ENCODE measurements at regions not wholly inside any gene's neighbourhood (a gene's known extent, or its start where the extent isn't known, plus 50 kb on each side); places are given as distances from the start of the nearest gene placed in this dataset.

DNA sequence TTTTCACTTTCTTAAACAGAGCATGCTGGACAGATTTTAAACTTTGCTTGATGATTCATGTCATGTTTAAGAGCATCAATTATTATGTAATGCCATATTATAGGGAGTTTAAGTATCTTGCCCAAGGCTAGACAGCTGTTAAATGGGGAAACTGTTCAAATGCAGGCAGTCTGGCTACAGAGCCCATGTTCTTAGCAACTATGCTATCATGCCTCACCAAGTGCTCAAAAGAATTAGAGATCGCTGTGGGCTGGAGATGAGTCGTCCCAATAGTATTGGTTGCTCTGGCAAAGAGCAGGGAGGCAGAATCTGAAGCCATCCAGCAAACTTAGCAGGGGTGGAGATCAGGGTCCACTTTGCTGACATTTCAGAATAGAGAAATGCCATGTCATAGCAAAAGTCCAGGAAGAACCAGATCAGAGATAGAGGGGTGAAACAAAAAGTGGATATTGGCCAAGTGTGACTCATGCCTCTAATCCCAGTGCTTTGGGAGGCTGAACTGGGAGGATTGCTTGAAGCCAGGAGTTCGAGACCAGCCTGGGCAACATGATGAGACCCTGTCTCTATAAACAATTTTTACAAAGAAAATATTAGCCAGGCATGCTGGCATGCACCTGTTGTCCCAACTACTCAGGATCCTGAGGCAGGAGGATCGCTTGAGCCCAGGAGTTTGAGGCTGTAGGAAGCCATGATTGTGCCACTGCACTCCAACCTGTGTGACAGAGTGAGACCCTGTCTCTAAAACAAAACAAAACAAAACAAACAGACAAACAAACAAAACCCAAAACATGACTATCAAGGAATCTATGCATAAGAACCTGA is 57.8 kb downstream of the BAMBI start:
- no peak for TF ChIP-seq POLR2AphosphoS5 (IDR thresholded peaks at IDR 0.05)
- TF ChIP-seq, protein P1, sequence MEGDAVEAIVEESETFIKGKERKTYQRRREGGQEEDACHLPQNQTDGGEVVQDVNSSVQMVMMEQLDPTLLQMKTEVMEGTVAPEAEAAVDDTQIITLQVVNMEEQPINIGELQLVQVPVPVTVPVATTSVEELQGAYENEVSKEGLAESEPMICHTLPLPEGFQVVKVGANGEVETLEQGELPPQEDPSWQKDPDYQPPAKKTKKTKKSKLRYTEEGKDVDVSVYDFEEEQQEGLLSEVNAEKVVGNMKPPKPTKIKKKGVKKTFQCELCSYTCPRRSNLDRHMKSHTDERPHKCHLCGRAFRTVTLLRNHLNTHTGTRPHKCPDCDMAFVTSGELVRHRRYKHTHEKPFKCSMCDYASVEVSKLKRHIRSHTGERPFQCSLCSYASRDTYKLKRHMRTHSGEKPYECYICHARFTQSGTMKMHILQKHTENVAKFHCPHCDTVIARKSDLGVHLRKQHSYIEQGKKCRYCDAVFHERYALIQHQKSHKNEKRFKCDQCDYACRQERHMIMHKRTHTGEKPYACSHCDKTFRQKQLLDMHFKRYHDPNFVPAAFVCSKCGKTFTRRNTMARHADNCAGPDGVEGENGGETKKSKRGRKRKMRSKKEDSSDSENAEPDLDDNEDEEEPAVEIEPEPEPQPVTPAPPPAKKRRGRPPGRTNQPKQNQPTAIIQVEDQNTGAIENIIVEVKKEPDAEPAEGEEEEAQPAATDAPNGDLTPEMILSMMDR (IDR thresholded peaks at IDR 0.05): no peak
